Brain microvascular endothelial cell (primary cell): ENCODE measurements at regions not wholly inside any gene's neighbourhood (a gene's known extent, or its start where the extent isn't known, plus 50 kb on each side); places are given as distances from the start of the nearest gene placed in this dataset.
"Not testable (repeated sequence)": the region's sequence is repeated elsewhere in the genome, so short reads cannot be mapped to it uniquely, and the experiment has no call there.

Experiments used
- DNase-seq: peaks from one replicate; pipeline ENCODE4 v3.0.0-alpha.2; 2020
- H3K27ac ChIP-seq: fragments of 250-450 bp; sonication (Bioruptor Pico); 2 replicates; pipeline ENCODE4 v1.5.1; 2020; ENCODE audit warnings: mild to moderate bottlenecking, moderate library complexity
- H3K27me3 ChIP-seq: fragments of 250-450 bp; sonication (Bioruptor Pico); replicated peaks from 2 replicates; pipeline ENCODE4 v1.5.1; 2020; ENCODE audit warnings: mild to moderate bottlenecking
- H3K36me3 ChIP-seq: fragments of 250-450 bp; sonication (Bioruptor Pico); replicated peaks from 2 replicates; pipeline ENCODE4 v1.5.1; 2020; ENCODE audit warnings: mild to moderate bottlenecking
- H3K4me3 ChIP-seq: 2 replicates; pipeline ENCODE4 v1.5.1; 2011; ENCODE audit warnings: low read depth, mild to moderate bottlenecking, control low read depth, low read length, moderate library complexity
- in situ Hi-C: cut with HindIII; loops from 2 replicates; pipeline ENCODE4 v1.10.0; 2017; ENCODE audit warnings: low sequenced_read_pairs, low pct_ligation_motif_present

GRCh38 chr5:34193297-34193696 lies 150.3 kb upstream of the C1QTNF3 start:
- H3K27me3 ChIP-seq, H3K4me3 ChIP-seq, H3K36me3 ChIP-seq, DNase-seq, H3K27ac ChIP-seq, in situ Hi-C loops: not testable (repeated sequence)

- DNase-seq, H3K27me3 ChIP-seq, H3K27ac ChIP-seq, H3K36me3 ChIP-seq, in situ Hi-C loops, H3K4me3 ChIP-seq: not testable (repeated sequence)
Observed at GRCh38 chr5:34193804-34194203, 150.8 kb upstream of the C1QTNF3 start.

- H3K4me3 ChIP-seq, H3K27me3 ChIP-seq, H3K36me3 ChIP-seq, DNase-seq, in situ Hi-C loops, H3K27ac ChIP-seq: not testable (repeated sequence)
Observed at GRCh38 chr5:34196091-34196490, 153.1 kb upstream of the C1QTNF3 start.

- H3K36me3 ChIP-seq, in situ Hi-C loops, DNase-seq, H3K4me3 ChIP-seq, H3K27me3 ChIP-seq, H3K27ac ChIP-seq: not testable (repeated sequence)
Observed at GRCh38 chr5:34205347-34205746, 162.3 kb upstream of the C1QTNF3 start.

- H3K27me3 ChIP-seq, H3K36me3 ChIP-seq, H3K4me3 ChIP-seq, H3K27ac ChIP-seq, in situ Hi-C loops: not testable (repeated sequence)
- DNase-seq, result peak; percentile 82
Observed at GRCh38 chr5:34217386-34217785, 174.4 kb upstream of the C1QTNF3 start.

- DNase-seq, H3K27me3 ChIP-seq, H3K4me3 ChIP-seq, H3K36me3 ChIP-seq, H3K27ac ChIP-seq, in situ Hi-C loops: not testable (repeated sequence)
Observed at GRCh38 chr5:34221329-34222073, 178.5 kb upstream of the C1QTNF3 start.

GRCh38 chr5:34223158-34223557 lies 180.1 kb upstream of the C1QTNF3 start:
- DNase-seq, H3K27ac ChIP-seq, H3K36me3 ChIP-seq, H3K4me3 ChIP-seq, H3K27me3 ChIP-seq, in situ Hi-C loops: not testable (repeated sequence)

- DNase-seq, H3K4me3 ChIP-seq, H3K27ac ChIP-seq, in situ Hi-C loops, H3K27me3 ChIP-seq, H3K36me3 ChIP-seq: not testable (repeated sequence)
Observed at GRCh38 chr5:34230402-34230801, 187.4 kb upstream of the C1QTNF3 start.

GRCh38 chr5:34243802-34244201 lies 200.8 kb upstream of the C1QTNF3 start:
- H3K27ac ChIP-seq, H3K36me3 ChIP-seq, DNase-seq, in situ Hi-C loops, H3K27me3 ChIP-seq: not testable (repeated sequence)
- H3K4me3 ChIP-seq, result peak overlapping the region; percentile 9

- H3K36me3 ChIP-seq, H3K27me3 ChIP-seq, in situ Hi-C loops: not testable (repeated sequence)
- Histone ChIP-seq H3K4me3 (peak overlapping the region; percentile 37), H3K27ac (peak overlapping the region; percentile 44)
- DNase-seq, result peak; percentile 78
Observed at GRCh38 chr5:34244281-34245031, 201.4 kb upstream of the C1QTNF3 start.

GRCh38 chr5:34245032-34245394 lies 202.0 kb upstream of the C1QTNF3 start:
- peak overlapping the region; percentile 26 for H3K4me3 ChIP-seq
- H3K27me3 ChIP-seq, in situ Hi-C loops, H3K36me3 ChIP-seq, DNase-seq, H3K27ac ChIP-seq: not testable (repeated sequence)

- H3K27ac ChIP-seq, in situ Hi-C loops, DNase-seq, H3K4me3 ChIP-seq, H3K27me3 ChIP-seq, H3K36me3 ChIP-seq: not testable (repeated sequence)
Observed at GRCh38 chr5:34245813-34246212, 202.8 kb upstream of the C1QTNF3 start.

- DNase-seq, in situ Hi-C loops, H3K4me3 ChIP-seq, H3K27me3 ChIP-seq, H3K36me3 ChIP-seq, H3K27ac ChIP-seq: not testable (repeated sequence)
Observed at GRCh38 chr5:34258598-34258997, 215.6 kb upstream of the C1QTNF3 start.

- H3K4me3 ChIP-seq, H3K27me3 ChIP-seq, in situ Hi-C loops, DNase-seq, H3K27ac ChIP-seq, H3K36me3 ChIP-seq: not testable (repeated sequence)
Observed at GRCh38 chr5:34261020-34261419, 218.0 kb upstream of the C1QTNF3 start.

GRCh38 chr5:34266151-34266550 lies 223.1 kb upstream of the C1QTNF3 start:
- H3K36me3 ChIP-seq, H3K4me3 ChIP-seq, DNase-seq, H3K27ac ChIP-seq, H3K27me3 ChIP-seq, in situ Hi-C loops: not testable (repeated sequence)
